CD14-positive monocyte (primary cell): ENCODE measurements at regions not wholly inside any gene's neighbourhood (a gene's known extent, or its start where the extent isn't known, plus 50 kb on each side); places are given as distances from the start of the nearest gene placed in this dataset.

Source experiments
- DNase-seq, 3 donors: peaks; one replicate each; pipeline ENCODE4 v3.0.0-alpha.2; 2011 to 2022
- H2AFZ ChIP-seq: 2 replicates; pipeline ENCODE4 v1.6.0; 2012; ENCODE audit warnings: mild to moderate bottlenecking, low read depth, low read length, inconsistent platforms; ENCODE audit not compliant: insufficient read depth, poor library complexity, severe bottlenecking
- H3K27ac ChIP-seq, 2 donors: 1 replicate in 1 of 2; 2 replicates in 1 of 2; pipeline ENCODE4 v1.5.1; 2012 to 2013; ENCODE audit warnings: low read length in 2 of 2, control low read depth in 1 of 2, inconsistent platforms in 1 of 2, low read depth in 1 of 2, mild to moderate bottlenecking in 1 of 2
- H3K27me3 ChIP-seq, 2 donors: one replicate each; pipeline versions ENCODE4 v1.6.0 to v1.6.1; 2011 to 2013; ENCODE audit warnings: low read length in 2 of 2; ENCODE audit not compliant: control insufficient read depth in 2 of 2, insufficient read depth in 2 of 2
- H3K36me3 ChIP-seq, 2 donors: replicated peaks in 1 of 2; 1 replicate in 1 of 2; 2 replicates in 1 of 2; pipeline versions ENCODE4 v1.5.1 to v1.6.1; 2012 to 2013; ENCODE audit warnings: low read length in 2 of 2, control low read depth in 1 of 2, inconsistent platforms in 1 of 2, mild to moderate bottlenecking in 1 of 2; ENCODE audit not compliant: insufficient read depth in 2 of 2, control insufficient read depth in 1 of 2
- H3K4me1 ChIP-seq, 2 donors: 1 replicate in 1 of 2; 2 replicates in 1 of 2; pipeline versions ENCODE4 v1.5.1 to v1.6.1; 2012 to 2013; ENCODE audit warnings: low read length in 2 of 2, control low read depth in 1 of 2, inconsistent platforms in 1 of 2, mild to moderate bottlenecking in 1 of 2, moderate library complexity in 1 of 2; ENCODE audit not compliant: insufficient read depth in 2 of 2, control insufficient read depth in 1 of 2
- H3K4me2 ChIP-seq: replicated peaks from 2 replicates; pipeline ENCODE3; 2012; ENCODE audit warnings: low read length, moderate library complexity, mild to moderate bottlenecking; ENCODE audit not compliant: poor library complexity, severe bottlenecking; ENCODE audit errors: extremely low read depth
- H3K4me3 ChIP-seq, 3 experiments: fragments of 200-600 bp in 1 of 3; sonication (generic) in 1 of 3; replicated peaks in 1 of 3; 1 replicate in 2 of 3; 2 replicates in 1 of 3; pipeline ENCODE4 v1.5.1; 2011 to 2013; ENCODE audit warnings: low read length in 3 of 3, mild to moderate bottlenecking in 3 of 3, control low read depth in 2 of 3, low read depth in 2 of 3, inconsistent platforms in 1 of 3, moderate library complexity in 1 of 3
- H3K79me2 ChIP-seq: 2 replicates; pipeline ENCODE4 v1.6.0; 2012; ENCODE audit warnings: mild to moderate bottlenecking, control low read depth, inconsistent platforms, low read length, moderate library complexity; ENCODE audit not compliant: insufficient read depth
- H3K9ac ChIP-seq: 2 replicates; pipeline ENCODE4 v1.6.0; 2017; ENCODE audit warnings: low read length, mild to moderate bottlenecking; ENCODE audit not compliant: insufficient read depth, poor library complexity, severe bottlenecking
- H3K9me3 ChIP-seq, 2 donors: replicated peaks in 1 of 2; 1 replicate in 1 of 2; 2 replicates in 1 of 2; pipeline versions ENCODE4 v1.5.1 to v1.6.1; 2012 to 2013; ENCODE audit warnings: low read length in 2 of 2, control low read depth in 1 of 2; ENCODE audit not compliant: control insufficient read depth in 1 of 2, insufficient read depth in 1 of 2
- H4K20me1 ChIP-seq: 2 replicates; pipeline ENCODE4 v1.6.0; 2012; ENCODE audit warnings: mild to moderate bottlenecking, low read length, control low read depth, moderate library complexity; ENCODE audit not compliant: insufficient read depth
- H3K27ac Mint-ChIP-seq, 7 donors: one replicate each; pipeline ENCODE4 v1.8.0; 2020; ENCODE audit warnings: mild to moderate bottlenecking in 7 of 7, mixed read lengths in 7 of 7, moderate library complexity in 6 of 7, inconsistent platforms in 2 of 7
- H3K27me3 Mint-ChIP-seq, 3 donors: one replicate each; pipeline ENCODE4 v1.8.0; 2021 to 2022; ENCODE audit warnings: low read depth in 3 of 3, mild to moderate bottlenecking in 3 of 3, mixed read lengths in 3 of 3, moderate library complexity in 3 of 3, inconsistent platforms in 1 of 3
- H3K36me3 Mint-ChIP-seq, 2 donors: one replicate each; pipeline ENCODE4 v1.8.0; 2020; ENCODE audit warnings: mixed read lengths in 2 of 2, inconsistent platforms in 1 of 2, mild to moderate bottlenecking in 1 of 2
- H3K4me1 Mint-ChIP-seq: one replicate; pipeline ENCODE4 v1.8.0; 2020; ENCODE audit warnings: mild to moderate bottlenecking, mixed read lengths
- H3K4me3 Mint-ChIP-seq, 2 donors: one replicate each; pipeline ENCODE4 v1.8.0; 2020; ENCODE audit warnings: mild to moderate bottlenecking in 2 of 2, mixed read lengths in 2 of 2, moderate library complexity in 1 of 2
- H3K9me3 Mint-ChIP-seq, 7 donors: one replicate each; pipeline ENCODE4 v1.8.0; 2020 to 2022; ENCODE audit warnings: mixed read lengths in 7 of 7, mild to moderate bottlenecking in 6 of 7, moderate library complexity in 6 of 7, inconsistent platforms in 2 of 7
- WGBS: methylation state at CpG from one replicate; pipeline ENCODE4 v1.1.5; 2013; ENCODE audit warnings: missing lambda C conversion rate; ENCODE audit not compliant: insufficient coverage; 5-methylcytosine and 5-hydroxymethylcytosine counted together
- intact Hi-C, 2 donors: fragments of 100-400 bp; cut with micrococcal nuclease; formaldehyde crosslinking; loops; one replicate each; pipeline versions ENCODE4 v1.15.0 to v1.15.1; 2023
- TF ChIP-seq, protein P1 (sequence below): fragments of 200-600 bp; IDR thresholded peaks from one replicate; pipeline ENCODE4 v1.8.0; 2022; ENCODE audit warnings: antibody characterized with exemption, mild to moderate bottlenecking

DNA sequence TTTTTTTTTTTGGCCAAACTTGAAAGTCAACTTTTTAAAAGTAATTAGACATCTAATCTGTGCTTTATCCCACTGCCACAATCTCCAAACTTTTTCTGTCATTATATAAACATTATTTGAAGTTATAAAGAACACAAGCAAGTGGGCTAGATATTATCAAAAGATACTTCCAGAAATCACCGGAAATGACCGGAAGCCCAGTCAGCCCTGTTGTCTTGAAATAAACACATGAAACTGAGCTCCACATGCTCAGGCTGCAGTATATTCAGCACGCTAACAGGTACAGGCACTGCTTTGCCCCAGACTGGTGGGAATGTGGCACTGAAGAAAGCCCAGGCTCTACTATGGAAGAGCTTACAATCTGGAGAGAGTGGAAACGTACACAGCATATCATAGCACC, 158.9 kb upstream of the PLEKHG7 start:
- peak overlapping the region; percentile 38 for H2AFZ ChIP-seq
- H3K27ac Mint-ChIP-seq = peak overlapping the region in 1 of 7 donors; percentile 21
- TF ChIP-seq, protein P1, sequence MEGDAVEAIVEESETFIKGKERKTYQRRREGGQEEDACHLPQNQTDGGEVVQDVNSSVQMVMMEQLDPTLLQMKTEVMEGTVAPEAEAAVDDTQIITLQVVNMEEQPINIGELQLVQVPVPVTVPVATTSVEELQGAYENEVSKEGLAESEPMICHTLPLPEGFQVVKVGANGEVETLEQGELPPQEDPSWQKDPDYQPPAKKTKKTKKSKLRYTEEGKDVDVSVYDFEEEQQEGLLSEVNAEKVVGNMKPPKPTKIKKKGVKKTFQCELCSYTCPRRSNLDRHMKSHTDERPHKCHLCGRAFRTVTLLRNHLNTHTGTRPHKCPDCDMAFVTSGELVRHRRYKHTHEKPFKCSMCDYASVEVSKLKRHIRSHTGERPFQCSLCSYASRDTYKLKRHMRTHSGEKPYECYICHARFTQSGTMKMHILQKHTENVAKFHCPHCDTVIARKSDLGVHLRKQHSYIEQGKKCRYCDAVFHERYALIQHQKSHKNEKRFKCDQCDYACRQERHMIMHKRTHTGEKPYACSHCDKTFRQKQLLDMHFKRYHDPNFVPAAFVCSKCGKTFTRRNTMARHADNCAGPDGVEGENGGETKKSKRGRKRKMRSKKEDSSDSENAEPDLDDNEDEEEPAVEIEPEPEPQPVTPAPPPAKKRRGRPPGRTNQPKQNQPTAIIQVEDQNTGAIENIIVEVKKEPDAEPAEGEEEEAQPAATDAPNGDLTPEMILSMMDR = no peak
- no peaks in the 10 kb centered on the region for H4K20me1 ChIP-seq
- no peaks in the 10 kb centered on the region for H3K9me3 ChIP-seq
- peaks cover 0 to 1% (median 0%) of the 10 kb centered on the region in 3 donors for H3K27me3 Mint-ChIP-seq
- H3K36me3 ChIP-seq = no peaks in the 10 kb centered on the region
- intact Hi-C loops = no loop called here
- no peaks in the 10 kb centered on the region for H3K27me3 ChIP-seq
- no peak overlapping the region for H3K27ac ChIP-seq
- no peaks in the 10 kb centered on the region for H3K36me3 Mint-ChIP-seq
- H3K9ac ChIP-seq = no peak overlapping the region
- H3K4me1 ChIP-seq = peaks cover 20 to 23% of the 10 kb centered on the region in 2 donors
- H3K4me3 Mint-ChIP-seq = no peak overlapping the region
- H3K4me3 ChIP-seq = no peak overlapping the region
- DNase-seq = peak in 1 of 3 donors; percentile 29
- 31% methylated on average over 3 of the region's 4 CpGs for WGBS
- H3K79me2 ChIP-seq = no peaks in the 10 kb centered on the region
- peaks cover 37% of the 10 kb centered on the region for H3K4me1 Mint-ChIP-seq
- no peak overlapping the region for H3K4me2 ChIP-seq
- no peaks in the 10 kb centered on the region for H3K9me3 Mint-ChIP-seq

DNA sequence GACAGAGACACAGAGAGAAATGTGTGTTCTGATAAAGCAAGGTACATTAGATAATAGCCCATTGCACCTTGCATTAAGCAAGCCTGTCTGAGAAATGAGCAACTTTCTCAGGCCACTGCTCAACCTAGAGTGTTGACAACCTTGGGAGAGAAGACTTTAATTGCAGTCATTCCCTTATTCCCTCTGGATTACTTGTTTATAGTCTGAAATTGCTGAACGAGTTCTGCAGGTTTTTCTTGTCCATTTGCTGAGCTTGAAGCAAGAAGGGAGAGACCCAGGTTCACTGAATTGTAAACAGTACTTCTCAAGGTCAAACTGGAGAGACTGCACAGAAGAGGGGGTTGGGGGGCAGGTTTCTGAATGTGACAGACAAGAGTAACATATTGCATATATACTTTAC, 159.4 kb upstream of the PLEKHG7 start:
- Mint-ChIP-seq H3K4me3 (no peak overlapping the region), H3K36me3 (no peaks in the 10 kb centered on the region), H3K27me3 (peaks cover 0 to 1% (median 0%) of the 10 kb centered on the region in 3 donors), H3K4me1 (peaks cover 42% of the 10 kb centered on the region), H3K27ac (peak overlapping the region in 1 of 7 donors; percentile 36), H3K9me3 (no peaks in the 10 kb centered on the region)
- Histone ChIP-seq H2AFZ (no peak overlapping the region), H3K27me3 (no peaks in the 10 kb centered on the region), H3K9me3 (no peaks in the 10 kb centered on the region), H3K4me1 (peaks cover 23 to 28% of the 10 kb centered on the region in 2 donors), H3K79me2 (no peaks in the 10 kb centered on the region), H3K9ac (no peak overlapping the region), H4K20me1 (no peaks in the 10 kb centered on the region), H3K27ac (no peak overlapping the region), H3K4me3 (no peak overlapping the region), H3K36me3 (no peaks in the 10 kb centered on the region), H3K4me2 (no peak overlapping the region)
- TF ChIP-seq, protein P1 = no peak
- intact Hi-C loops = no loop called here
- DNase-seq = no peak
- no CpG with 5 or more reads among the region's 1 CpG for WGBS
